Uterus (tissue), 2 donors: ENCODE measurements at regions not wholly inside any gene's neighbourhood (a gene's known extent, or its start where the extent isn't known, plus 50 kb on each side); places are given as distances from the start of the nearest gene placed in this dataset.

Experiments
- POLR2A ChIP-seq, 2 donors: fragments of 450-650 bp; IDR thresholded peaks; one replicate each; pipeline ENCODE4 v1.6.1; 2016; ENCODE audit warnings: antibody characterized with exemption in 2 of 2, mild to moderate bottlenecking in 1 of 2, moderate library complexity in 1 of 2
- TF ChIP-seq, protein P1 (sequence below), 4 experiments: fragments of 200-600 bp in 2 of 4; fragments of 450-650 bp in 2 of 4; sonication (generic) in 2 of 4; IDR thresholded peaks; one replicate each; pipeline ENCODE4 v1.5.1; 2016 to 2019; ENCODE audit warnings: antibody characterized with exemption in 4 of 4, mild to moderate bottlenecking in 2 of 4, moderate library complexity in 1 of 4

- TF ChIP-seq, protein P1, sequence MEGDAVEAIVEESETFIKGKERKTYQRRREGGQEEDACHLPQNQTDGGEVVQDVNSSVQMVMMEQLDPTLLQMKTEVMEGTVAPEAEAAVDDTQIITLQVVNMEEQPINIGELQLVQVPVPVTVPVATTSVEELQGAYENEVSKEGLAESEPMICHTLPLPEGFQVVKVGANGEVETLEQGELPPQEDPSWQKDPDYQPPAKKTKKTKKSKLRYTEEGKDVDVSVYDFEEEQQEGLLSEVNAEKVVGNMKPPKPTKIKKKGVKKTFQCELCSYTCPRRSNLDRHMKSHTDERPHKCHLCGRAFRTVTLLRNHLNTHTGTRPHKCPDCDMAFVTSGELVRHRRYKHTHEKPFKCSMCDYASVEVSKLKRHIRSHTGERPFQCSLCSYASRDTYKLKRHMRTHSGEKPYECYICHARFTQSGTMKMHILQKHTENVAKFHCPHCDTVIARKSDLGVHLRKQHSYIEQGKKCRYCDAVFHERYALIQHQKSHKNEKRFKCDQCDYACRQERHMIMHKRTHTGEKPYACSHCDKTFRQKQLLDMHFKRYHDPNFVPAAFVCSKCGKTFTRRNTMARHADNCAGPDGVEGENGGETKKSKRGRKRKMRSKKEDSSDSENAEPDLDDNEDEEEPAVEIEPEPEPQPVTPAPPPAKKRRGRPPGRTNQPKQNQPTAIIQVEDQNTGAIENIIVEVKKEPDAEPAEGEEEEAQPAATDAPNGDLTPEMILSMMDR (IDR thresholded peaks at IDR 0.05), result no peak
- TF ChIP-seq POLR2A (IDR thresholded peaks at IDR 0.05), result no peak
Measured at GRCh38 chr3:166446291-166446690, 609.1 kb upstream of the BCHE start.
